ENCODE measurements at regions not wholly inside any gene's neighbourhood (a gene's known extent, or its start where the extent isn't known, plus 50 kb on each side); places are given as distances from the start of the nearest gene placed in this dataset.

- H2AFZ ChIP-seq (ENCODE audit: control insufficient read depth, low read depth, low read length), result no peak overlapping the region
- no peaks in the 10 kb centered on the region for H3K4me1 ChIP-seq (ENCODE audit: control insufficient read depth, insufficient read depth, low read length)
- SMC1A ChIA-PET (ENCODE audit: uncharacterized antibody, unreplicated experiment), result no interaction called here
- no TSS peak for BruUV-seq (replicated peaks)
- CTCF ChIA-PET, result no interaction called here
- DNase-seq (ENCODE audit: low read depth, low spot score) (no peak), ATAC-seq (no peak), FAIRE-seq (no peak)
- no peak overlapping the region for H3K27ac ChIP-seq (ENCODE audit: control insufficient read depth, insufficient read depth)
- no peaks in the 10 kb centered on the region for H4K20me1 ChIP-seq (ENCODE audit: control insufficient read depth, insufficient read depth)
- intact Hi-C loops (cut with micrococcal nuclease; ENCODE audit: unreplicated experiment) (no loop called here), in situ Hi-C loops (cut with MboI) (no loop called here)
- H3K9me3 ChIP-seq (replicated peaks; ENCODE audit: control insufficient read depth, insufficient read depth, low read length), result no peaks in the 10 kb centered on the region; the same call in 2 of the 3 replicates
- no peaks in the 10 kb centered on the region for H3K36me3 ChIP-seq (ENCODE audit: control insufficient read depth in 2 of 2, insufficient read depth in 2 of 2, low read length in 1 of 2)
- H3K4me3 ChIP-seq, result no peak overlapping the region
- no peak overlapping the region for H3K4me2 ChIP-seq (ENCODE audit: control insufficient read depth, insufficient read depth)
- no peaks in the 10 kb centered on the region for H3K27me3 ChIP-seq (replicated peaks in 1 of 2; ENCODE audit: control insufficient read depth in 2 of 2, insufficient read depth in 2 of 2, low read length in 1 of 2)
- RAD21 ChIA-PET (ENCODE audit: unreplicated experiment), result no interaction called here
- POLR2A ChIA-PET, result no interaction called here
- H3K79me2 ChIP-seq (ENCODE audit: control insufficient read depth, insufficient read depth, low read length), result no peaks in the 10 kb centered on the region
- 63% methylated on average over 4 of the region's 4 CpGs for WGBS (ENCODE audit: insufficient coverage, insufficient replicate concordance, low lambda C conversion rate, missing lambda C conversion rate)
- TF ChIP-seq POLR2AphosphoS2 (IDR thresholded peaks at IDR 0.05; ENCODE audit: low read depth, low read length), result no peak
- TF ChIP-seq WRNIP1 (IDR thresholded peaks at IDR 0.05; ENCODE audit: borderline replicate concordance, low read depth, low read length), result no peak
- no peak for TF ChIP-seq CREM (IDR thresholded peaks at IDR 0.05; ENCODE audit: low read depth)
- no peak for TF ChIP-seq ZNF217 (IDR thresholded peaks at IDR 0.05)
- TF ChIP-seq MTA2 (IDR thresholded peaks at IDR 0.05; ENCODE audit: low read depth), result no peak
- TF ChIP-seq PAX5 (IDR thresholded peaks at IDR 0.05; ENCODE audit: borderline replicate concordance, low read depth, low read length), result no peak
- no peak for TF ChIP-seq ATF3 (IDR thresholded peaks at IDR 0.05; ENCODE audit: borderline replicate concordance, extremely low read depth, low read depth, low read length)
- TF ChIP-seq TARDBP (IDR thresholded peaks at IDR 0.05; ENCODE audit: borderline replicate concordance), result no peak
- no peak for TF ChIP-seq ESRRA (IDR thresholded peaks at IDR 0.05; ENCODE audit: low read length)
- TF ChIP-seq SUPT20H (IDR thresholded peaks at IDR 0.05; ENCODE audit: borderline replicate concordance, control insufficient read depth, low read depth, low read length), result no peak
- no peak for TF ChIP-seq MEF2B (IDR thresholded peaks at IDR 0.05; ENCODE audit: partially characterized antibody, poor library complexity, severe bottlenecking)
- TF ChIP-seq MXI1 (IDR thresholded peaks at IDR 0.05; ENCODE audit: low read depth, low read length), result no peak
- H3K9ac ChIP-seq (ENCODE audit: control insufficient read depth, insufficient read depth, low read length), result no peak overlapping the region
Measured at GRCh38 chr5:116842514-116842961, 267.9 kb upstream of the SEMA6A start.

Data from GM12878 (cell line).